Fibroblast of skin of right biceps (primary cell): ENCODE measurements at regions not wholly inside any gene's neighbourhood (a gene's known extent, or its start where the extent isn't known, plus 50 kb on each side); places are given as distances from the start of the nearest gene placed in this dataset.
"Not testable (repeated sequence)": the region's sequence is repeated elsewhere in the genome, so short reads cannot be mapped to it uniquely, and the experiment has no call there.

Experiments used
- DNase-seq: peaks from one replicate; pipeline ENCODE4 v3.0.0-alpha.2; 2013

GRCh38 chr5:60439552-60439951 is 260.4 kb downstream of the DEPDC1B start:
- no peak for DNase-seq

DNA sequence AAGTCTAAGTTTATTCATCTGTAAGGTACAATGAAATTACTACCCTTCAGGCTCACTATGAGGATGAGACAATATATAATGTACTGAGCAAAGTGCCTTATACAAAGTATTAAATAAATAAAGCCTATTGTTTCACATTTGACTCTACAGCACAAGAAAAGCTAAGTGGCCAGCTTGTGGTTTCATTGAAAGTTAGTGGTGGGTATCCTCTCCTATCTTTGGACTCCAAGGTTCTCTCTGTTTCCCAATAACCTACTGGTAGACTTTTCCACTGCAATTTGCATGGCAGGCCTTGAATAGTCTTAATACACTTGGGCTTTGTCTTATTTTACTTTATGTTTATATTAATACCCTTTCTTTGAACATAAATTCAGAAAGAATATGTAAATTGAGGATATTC is 262.7 kb downstream of the DEPDC1B start:
- DNase-seq = no peak

GRCh38 chr5:60436518-60436917 is 263.4 kb downstream of the DEPDC1B start:
- DNase-seq = no peak

DNA sequence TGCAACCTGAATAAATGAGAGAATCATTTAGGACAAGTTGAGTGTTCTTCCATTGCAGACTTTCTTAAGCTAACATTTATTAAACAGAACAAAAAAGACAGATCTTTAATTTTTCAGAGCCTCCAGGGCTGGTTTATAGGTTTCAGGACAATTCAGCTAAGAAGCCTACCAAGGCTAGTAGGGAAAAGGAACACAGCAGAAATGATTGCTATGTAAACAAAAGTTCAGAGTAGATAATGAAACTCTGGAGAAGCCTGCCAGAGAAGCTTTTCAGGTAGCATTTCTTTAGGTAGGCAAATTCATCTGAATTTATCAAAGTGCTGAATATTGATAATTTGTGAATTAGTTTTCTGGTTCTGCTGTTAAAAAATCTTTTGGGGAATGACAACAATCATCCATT is 264.2 kb downstream of the DEPDC1B start:
- no peak for DNase-seq

GRCh38 chr5:60426189-60426588 is 273.8 kb downstream of the DEPDC1B start:
- not testable (repeated sequence) for DNase-seq

- not testable (repeated sequence) for DNase-seq
Measured at GRCh38 chr5:60420773-60421172, 279.2 kb downstream of the DEPDC1B start.

GRCh38 chr5:60417500-60418181 is 282.3 kb downstream of the DEPDC1B start:
- no peak for DNase-seq

DNA sequence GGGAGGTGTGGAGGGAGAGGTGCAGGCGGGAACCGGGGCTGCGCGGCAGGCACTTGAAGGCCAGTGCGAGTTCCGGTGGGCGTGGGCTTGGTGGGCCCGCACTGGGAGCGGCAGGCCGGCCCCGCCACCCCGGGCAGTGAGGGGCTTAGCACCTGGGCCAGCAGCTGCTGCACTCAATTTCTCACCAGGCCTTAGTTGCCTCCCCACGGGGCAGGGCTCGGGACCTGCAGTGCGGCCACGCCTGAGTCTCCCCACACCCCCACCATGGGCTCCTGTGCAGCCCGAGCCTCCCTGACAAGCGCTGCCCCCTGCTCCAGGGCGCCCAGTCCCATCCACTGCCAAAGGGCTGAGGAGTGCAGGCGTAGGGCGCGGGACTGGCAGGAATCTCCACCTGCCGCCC is 284.5 kb downstream of the DEPDC1B start:
- no peak for DNase-seq

GRCh38 chr5:60410427-60410826 is 289.5 kb downstream of the DEPDC1B start:
- peak; percentile 12 for DNase-seq

GRCh38 chr5:60404171-60404570 is 295.8 kb downstream of the DEPDC1B start:
- no peak for DNase-seq

DNA sequence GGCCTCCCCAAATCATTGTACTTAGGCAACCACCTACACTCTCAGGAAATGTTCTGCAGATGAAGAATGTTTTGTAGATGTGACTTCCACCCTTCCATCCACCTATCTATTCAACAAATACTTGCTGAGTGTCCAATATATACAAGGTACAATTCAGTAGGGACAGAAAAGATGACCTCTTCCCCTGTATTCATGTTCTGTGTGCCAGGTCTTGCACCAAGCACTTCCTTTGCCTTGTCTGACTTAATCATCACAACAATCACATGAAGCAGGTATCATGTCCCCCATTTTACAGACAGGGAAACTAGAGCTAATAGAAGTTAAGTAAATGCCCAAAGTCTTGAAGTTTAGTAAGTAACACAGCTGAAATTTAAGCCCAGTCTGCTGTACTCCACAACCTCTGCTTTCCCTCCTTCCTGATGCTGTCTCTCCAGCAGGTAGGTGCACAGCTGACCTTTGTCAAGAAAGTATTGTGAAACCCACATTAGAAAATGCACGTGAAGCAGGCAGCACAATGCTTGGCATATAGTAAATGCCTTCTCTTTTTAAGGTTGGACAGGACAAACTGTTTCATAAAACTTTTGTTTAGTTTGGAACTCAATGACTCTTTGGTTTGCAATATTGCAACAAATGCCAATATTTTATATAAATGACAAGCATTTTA is 296.5 kb downstream of the DEPDC1B start:
- no peak for DNase-seq

DNA sequence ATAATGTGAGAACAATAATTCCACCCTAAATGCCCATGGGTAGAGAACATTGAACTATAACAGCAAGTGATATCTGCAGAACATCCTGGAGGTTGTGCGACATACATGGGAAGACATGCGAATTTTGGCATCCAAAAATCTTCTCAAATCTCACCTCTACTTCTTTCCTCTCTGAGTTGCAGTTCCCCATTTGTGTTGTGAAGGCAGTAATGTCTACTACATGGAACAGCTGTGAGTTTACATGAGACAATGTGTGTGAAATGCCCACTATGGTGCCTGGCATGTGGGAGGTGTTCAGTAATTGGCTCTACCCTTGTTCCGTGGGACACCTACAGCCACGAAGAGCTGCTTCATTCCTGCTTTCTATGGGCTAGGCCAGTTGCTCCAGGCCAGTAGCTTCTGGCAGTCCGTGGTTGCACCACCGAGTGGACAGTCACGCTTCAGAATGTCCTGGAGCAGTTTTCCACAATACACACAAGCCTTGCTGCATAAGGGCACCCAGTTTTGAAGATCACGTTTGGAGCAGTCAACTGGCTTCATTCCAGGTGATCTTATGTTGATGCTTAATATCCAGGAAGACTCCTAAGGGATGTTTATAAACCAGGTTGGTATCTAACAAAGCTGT is 297.7 kb downstream of the DEPDC1B start:
- DNase-seq = no peak

- no peak for DNase-seq
Measured at GRCh38 chr5:60401526-60401925, 298.4 kb downstream of the DEPDC1B start.

DNA sequence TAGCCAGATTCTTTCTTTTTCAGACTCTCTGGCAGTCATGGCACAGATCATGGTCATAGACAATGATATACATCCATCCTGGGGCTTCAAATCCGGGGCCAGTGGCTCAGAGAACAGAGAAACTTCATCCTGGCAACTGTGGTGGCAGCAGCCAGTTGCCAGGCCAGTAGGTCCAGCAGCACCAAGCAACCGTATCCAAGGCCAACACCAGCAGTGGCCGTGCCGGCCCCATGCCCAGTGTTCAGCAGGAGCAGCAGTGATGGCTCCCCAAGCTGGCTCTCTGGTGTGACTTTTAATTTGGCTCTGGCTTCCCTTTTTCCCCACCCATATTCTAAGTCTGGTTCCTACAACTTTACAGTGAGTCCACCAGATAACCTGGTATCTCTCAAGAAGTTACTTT is 300.5 kb downstream of the DEPDC1B start:
- no peak for DNase-seq

- DNase-seq = no peak
Measured at GRCh38 chr5:60395712-60396329, 304.1 kb downstream of the DEPDC1B start.

DNA sequence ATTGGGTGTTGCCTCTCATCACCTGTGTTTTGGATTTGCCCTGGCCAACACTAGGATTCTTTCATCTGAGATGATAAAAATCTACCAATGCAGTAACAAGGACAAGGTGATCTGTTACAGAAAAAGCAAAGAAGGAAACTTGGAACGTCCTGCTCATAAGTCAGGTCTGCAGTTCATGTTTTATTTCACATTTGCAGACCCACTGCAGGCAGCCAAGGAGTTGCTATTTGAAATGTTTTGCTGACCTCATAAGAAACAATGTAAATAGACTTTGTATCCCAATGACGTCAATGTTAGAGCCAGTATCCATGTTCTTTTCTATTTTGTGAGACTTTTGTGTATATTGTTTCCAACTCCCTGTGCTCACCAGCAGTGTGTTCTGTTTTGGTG is 312.9 kb downstream of the DEPDC1B start:
- DNase-seq = no peak

GRCh38 chr5:60386436-60387050 is 313.4 kb downstream of the DEPDC1B start:
- no peak for DNase-seq

DNA sequence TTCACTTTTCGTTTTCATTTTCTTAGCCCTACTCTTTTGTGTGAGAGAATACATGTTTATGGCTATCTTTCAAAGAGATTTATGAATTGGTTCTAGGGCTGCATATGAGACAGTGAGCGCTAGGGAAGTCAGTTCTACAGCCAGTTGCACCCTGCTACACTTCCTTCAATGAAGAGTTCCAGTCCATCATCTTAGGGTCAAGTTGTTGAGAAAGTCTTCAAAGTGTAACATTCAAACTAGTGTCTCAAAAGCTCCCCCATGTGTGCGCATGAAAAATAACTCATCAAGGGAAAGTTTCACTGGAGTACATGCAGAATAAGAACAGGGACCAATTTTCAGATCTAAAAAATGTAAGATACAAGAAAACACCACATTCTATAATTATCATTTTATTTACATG is 317.2 kb downstream of the DEPDC1B start:
- peak; percentile 43 for DNase-seq

- no peak for DNase-seq
Measured at GRCh38 chr5:60379907-60380306, 320.1 kb downstream of the DEPDC1B start.

DNA sequence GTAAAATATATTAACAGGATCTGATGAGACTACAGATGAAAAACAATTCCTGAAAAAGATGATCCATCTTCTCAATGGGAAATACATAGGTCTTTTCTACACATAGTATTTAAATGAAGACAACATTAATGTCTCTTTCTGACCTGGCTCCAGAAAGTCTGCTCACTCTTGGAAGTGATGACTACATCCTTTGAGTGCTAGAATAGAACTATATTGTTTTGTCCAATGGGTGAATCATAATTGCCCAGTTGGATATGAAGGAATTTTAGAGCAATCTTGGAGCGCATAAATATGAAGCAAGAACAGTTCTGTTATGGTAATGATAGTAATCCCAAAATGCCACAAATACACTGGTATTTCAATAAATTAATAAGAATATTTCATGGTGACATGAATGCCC is 322.1 kb downstream of the DEPDC1B start:
- DNase-seq = peak; percentile 81

- no peak for DNase-seq
Measured at GRCh38 chr5:60376860-60377259, 323.1 kb downstream of the DEPDC1B start.

DNA sequence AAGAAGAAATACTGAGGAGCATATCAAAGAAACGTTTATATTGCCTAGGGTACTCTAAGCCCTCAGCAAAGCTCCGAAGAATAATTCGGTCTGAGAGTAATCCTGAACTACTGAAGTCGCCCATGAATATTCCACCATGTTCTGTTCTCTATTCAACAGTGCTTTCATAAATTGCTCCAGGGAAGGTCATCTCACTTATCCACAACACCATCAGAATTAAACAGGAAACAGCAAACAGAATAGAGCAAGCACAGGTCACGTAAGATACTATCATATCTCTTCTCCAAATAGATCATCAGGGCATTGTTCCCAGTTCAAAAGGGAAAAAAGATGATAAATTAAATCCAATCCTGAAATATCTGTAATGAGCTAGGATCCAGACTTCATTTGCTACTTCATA is 325.6 kb downstream of the DEPDC1B start:
- DNase-seq = no peak

- DNase-seq = no peak
Measured at GRCh38 chr5:60372786-60373185, 327.2 kb downstream of the DEPDC1B start.
